NT2/D1 (cell line): ENCODE measurements at regions not wholly inside any gene's neighbourhood (a gene's known extent, or its start where the extent isn't known, plus 50 kb on each side); places are given as distances from the start of the nearest gene placed in this dataset.
"Not testable (repeated sequence)": the region's sequence is repeated elsewhere in the genome, so short reads cannot be mapped to it uniquely, and the experiment has no call there.

Experiments
- DNase-seq: peaks from one replicate; pipeline ENCODE4 v3.0.0-alpha.2; 2011; ENCODE audit warnings: low read depth, low spot score
- H3K27me3 ChIP-seq: 2 replicates; pipeline ENCODE4 v1.6.0; 2011; ENCODE audit warnings: mild to moderate bottlenecking; ENCODE audit not compliant: insufficient read length, insufficient read depth
- H3K36me3 ChIP-seq: 2 replicates; pipeline ENCODE4 v1.6.1; 2011; ENCODE audit warnings: mild to moderate bottlenecking, low read length, mixed read lengths; ENCODE audit not compliant: insufficient read depth, insufficient read length
- H3K4me1 ChIP-seq: 2 replicates; pipeline ENCODE4 v1.5.1; 2011; ENCODE audit not compliant: insufficient read depth, insufficient read length
- H3K4me3 ChIP-seq: 2 replicates; pipeline ENCODE4 v1.5.1; 2011; ENCODE audit warnings: low read depth; ENCODE audit not compliant: insufficient read length
- H3K9ac ChIP-seq: 2 replicates; pipeline ENCODE4 v1.6.0; 2011; ENCODE audit warnings: low read depth; ENCODE audit not compliant: insufficient read length
- H3K9me3 ChIP-seq: 2 replicates; pipeline ENCODE4 v1.5.1; 2011; ENCODE audit warnings: mild to moderate bottlenecking, low read length; ENCODE audit not compliant: insufficient read depth
- SUZ12 ChIP-seq: IDR thresholded peaks from 2 replicates; pipeline ENCODE4 v1.6.1; 2011; ENCODE audit not compliant: insufficient read length, insufficient read depth; ENCODE audit errors: extremely low read depth
- YY1 ChIP-seq: IDR thresholded peaks from 2 replicates; pipeline ENCODE4 v1.6.1; 2011; ENCODE audit not compliant: insufficient read length, insufficient read depth
- ZNF274 ChIP-seq: IDR thresholded peaks from 2 replicates; pipeline ENCODE4 v1.6.1; 2011; ENCODE audit warnings: mild to moderate bottlenecking, low read depth, low read length

GRCh38 chr5:110275878-110276277, 450.6 kb downstream of the TMEM232 start:
- Histone ChIP-seq H3K9ac (no peak overlapping the region), H3K27me3 (no peaks in the 10 kb centered on the region), H3K36me3 (no peaks in the 10 kb centered on the region), H3K9me3 (no peaks in the 10 kb centered on the region), H3K4me1 (no peaks in the 10 kb centered on the region), H3K4me3 (no peak overlapping the region)
- DNase-seq = no peak
- TF ChIP-seq ZNF274 (no peak), YY1 (no peak), SUZ12 (no peak)

GRCh38 chr5:110278449-110278848, 448.0 kb downstream of the TMEM232 start:
- H3K4me1 ChIP-seq, H3K4me3 ChIP-seq, DNase-seq, H3K36me3 ChIP-seq, H3K9ac ChIP-seq, H3K27me3 ChIP-seq, H3K9me3 ChIP-seq: not testable (repeated sequence)

GRCh38 chr5:110284121-110284520, 442.4 kb downstream of the TMEM232 start:
- not testable (repeated sequence) for H3K36me3 ChIP-seq, H3K27me3 ChIP-seq, H3K9me3 ChIP-seq, H3K9ac ChIP-seq, H3K4me3 ChIP-seq, DNase-seq, H3K4me1 ChIP-seq

- Histone ChIP-seq H3K4me1 (no peaks in the 10 kb centered on the region), H3K27me3 (no peaks in the 10 kb centered on the region), H3K4me3 (no peak overlapping the region), H3K36me3 (no peaks in the 10 kb centered on the region), H3K9ac (no peak overlapping the region), H3K9me3 (peaks cover 9% of the 10 kb centered on the region)
- TF ChIP-seq ZNF274 (no peak), YY1 (no peak), SUZ12 (no peak)
- DNase-seq = no peak
These were observed 437.5 kb downstream of the TMEM232 start for GRCh38 chr5:110288766-110289511.

GRCh38 chr5:110289512-110289810, 437.0 kb downstream of the TMEM232 start:
- H3K4me3 ChIP-seq = no peak overlapping the region
- no peak overlapping the region for H3K9ac ChIP-seq
- no peak for DNase-seq
- H3K4me1 ChIP-seq = no peaks in the 10 kb centered on the region
- TF ChIP-seq SUZ12 (no peak), ZNF274 (no peak), YY1 (no peak)
- peaks cover 6% of the 10 kb centered on the region for H3K9me3 ChIP-seq
- H3K27me3 ChIP-seq = no peaks in the 10 kb centered on the region
- no peaks in the 10 kb centered on the region for H3K36me3 ChIP-seq

GRCh38 chr5:110290542-110290941, 435.9 kb downstream of the TMEM232 start:
- Histone ChIP-seq H3K9ac (no peak overlapping the region), H3K4me3 (no peak overlapping the region), H3K4me1 (no peaks in the 10 kb centered on the region), H3K9me3 (no peaks in the 10 kb centered on the region), H3K27me3 (no peaks in the 10 kb centered on the region), H3K36me3 (no peaks in the 10 kb centered on the region)
- TF ChIP-seq YY1 (no peak), SUZ12 (no peak), ZNF274 (no peak)
- DNase-seq = no peak

- no peaks in the 10 kb centered on the region for H3K9me3 ChIP-seq
- DNase-seq = no peak
- H3K4me1 ChIP-seq = no peaks in the 10 kb centered on the region
- no peaks in the 10 kb centered on the region for H3K36me3 ChIP-seq
- no peak overlapping the region for H3K9ac ChIP-seq
- no peak overlapping the region for H3K4me3 ChIP-seq
- TF ChIP-seq ZNF274 = no peak
- no peak for TF ChIP-seq SUZ12
- TF ChIP-seq YY1 = no peak
- H3K27me3 ChIP-seq = no peaks in the 10 kb centered on the region
These were observed 432.2 kb downstream of the TMEM232 start for GRCh38 chr5:110294281-110294680.

GRCh38 chr5:110297152-110297670, 429.3 kb downstream of the TMEM232 start:
- no peaks in the 10 kb centered on the region for H3K9me3 ChIP-seq
- no peaks in the 10 kb centered on the region for H3K4me1 ChIP-seq
- TF ChIP-seq ZNF274 = no peak
- TF ChIP-seq YY1 = no peak
- no peak for TF ChIP-seq SUZ12
- no peaks in the 10 kb centered on the region for H3K27me3 ChIP-seq
- DNase-seq = no peak
- H3K4me3 ChIP-seq = no peak overlapping the region
- H3K9ac ChIP-seq = no peak overlapping the region
- H3K36me3 ChIP-seq = no peaks in the 10 kb centered on the region
